ENCODE measurements at regions not wholly inside any gene's neighbourhood (a gene's known extent, or its start where the extent isn't known, plus 50 kb on each side); places are given as distances from the start of the nearest gene placed in this dataset.

- intact Hi-C loops (cut with micrococcal nuclease) = loop anchor here (10.0 kb wide), 1 partner anchor 55 kb away; no protein-coding TSS in a partner anchor
- Histone ChIP-seq H2BK5ac (ENCODE audit: low read depth, low read length, poor library complexity, severe bottlenecking) (no peak overlapping the region), H3K79me1 (ENCODE audit: low read depth in 1 of 2, low read length in 2 of 2) (no peaks in the 10 kb centered on the region), H4K91ac (ENCODE audit: insufficient read depth, low read depth, low read length) (no peak overlapping the region), H3K14ac (replicated peaks; ENCODE audit: low read depth, low read length) (no peak overlapping the region), H4K5ac (ENCODE audit: low read depth, low read length) (no peak overlapping the region), H2BK20ac (ENCODE audit: low read depth, low read length) (no peak overlapping the region), H3K9ac (ENCODE audit: low read depth, low read length) (no peak overlapping the region), H3K18ac (ENCODE audit: low read depth, low read length) (no peak overlapping the region), H3K23ac (ENCODE audit: low read depth, low read length) (no peak overlapping the region), H3K27me3 (ENCODE audit: control insufficient read depth, insufficient read depth, low read length) (no peaks in the 10 kb centered on the region; the same call in 1 of the 2 replicates), H3K4me3 (ENCODE audit: insufficient read depth, low read depth, low read length) (no peak overlapping the region), H3K4me1 (ENCODE audit: control insufficient read depth, insufficient read depth, low read length) (no peaks in the 10 kb centered on the region), H3K9me1 (ENCODE audit: insufficient read depth, low read length) (no peaks in the 10 kb centered on the region), H3K36me3 (ENCODE audit: control insufficient read depth, insufficient read depth, low read length) (no peaks in the 10 kb centered on the region), H3K9me3 (ENCODE audit: control insufficient read depth, insufficient read depth, low read length) (no peaks in the 10 kb centered on the region), H2BK120ac (ENCODE audit: low read depth, low read length) (no peak overlapping the region), H3K4me2 (ENCODE audit: low read depth, low read length) (no peak overlapping the region), H3K56ac (ENCODE audit: extremely low read depth, insufficient read depth, low read length) (no peak overlapping the region), H3K4ac (ENCODE audit: low read depth, low read length) (no peak overlapping the region), H2AFZ (replicated peaks; ENCODE audit: low read length, poor library complexity) (no peak overlapping the region), H2AK9ac (replicated peaks; ENCODE audit: low read depth, low read length, poor library complexity) (no peak overlapping the region), H4K8ac (ENCODE audit: low read depth in 2 of 2, low read length in 2 of 2) (no peak overlapping the region), H2AK5ac (ENCODE audit: low read depth, low read length) (no peak overlapping the region), H2BK15ac (ENCODE audit: low read depth, low read length) (no peak overlapping the region), H3K27ac (ENCODE audit: insufficient read depth, low read length) (no peak overlapping the region), H4K20me1 (ENCODE audit: insufficient read depth, low read length) (no peaks in the 10 kb centered on the region)
- ChIA-PET CTCF (interaction anchor here (0.6 kb wide), 1 partner anchor 454 kb away, joined by 5 read pairs; no protein-coding TSS in a partner anchor), POLR2A (ENCODE audit: unreplicated experiment) (no interaction called here)
- dilution Hi-C loops (cut with HindIII; ENCODE audit: low sequenced_read_pairs, unreplicated experiment) = no loop called here
- BruUV-seq (replicated peaks) = no TSS peak
- ATAC-seq (ENCODE audit: low read depth) (no peak), DNase-seq (no peak)
- in situ Hi-C loops (cut with MboI; ENCODE audit: low sequenced_read_pairs) = no loop called here
- TF ChIP-seq SMC3 (IDR thresholded peaks at IDR 0.05; ENCODE audit: low read depth, low read length) = no peak
- TF ChIP-seq FOS (IDR thresholded peaks at IDR 0.05; ENCODE audit: low read depth, low read length) = no peak
- no peak for TF ChIP-seq MXI1 (IDR thresholded peaks at IDR 0.05; ENCODE audit: borderline replicate concordance, low read depth, low read length)
- no peak for TF ChIP-seq CHD1 (IDR thresholded peaks at IDR 0.05; ENCODE audit: low read depth, low read length)
- TF ChIP-seq RAD21 (IDR thresholded peaks at IDR 0.05; ENCODE audit: low read length) = no peak
- TF ChIP-seq RFX5 (IDR thresholded peaks at IDR 0.05; ENCODE audit: low read depth, low read length) = no peak
- no peak for TF ChIP-seq MAZ (IDR thresholded peaks at IDR 0.05; ENCODE audit: borderline replicate concordance, low read depth, low read length)
- no peak for TF ChIP-seq CEBPB (IDR thresholded peaks at IDR 0.05; ENCODE audit: low read depth, low read length)
- no peak for TF ChIP-seq BHLHE40 (IDR thresholded peaks at IDR 0.05; ENCODE audit: low read depth, low read length)
- TF ChIP-seq NFE2L2 (IDR thresholded peaks at IDR 0.05; ENCODE audit: low read depth, low read length) = no peak
- TF ChIP-seq CTCF (conservative IDR thresholded peaks at IDR 0.05; ENCODE audit: low read depth, low read length) = no peak
- no peak for TF ChIP-seq POLR2A (IDR thresholded peaks at IDR 0.05; ENCODE audit: low read depth, low read length)
- TF ChIP-seq USF2 (IDR thresholded peaks at IDR 0.05; ENCODE audit: low read depth, low read length) = no peak
- TF ChIP-seq ELK1 (IDR thresholded peaks at IDR 0.05; ENCODE audit: borderline replicate concordance, low read depth, low read length) = no peak
- no CpG with 5 or more reads among the region's 7 CpGs for WGBS, 2 experiments (ENCODE audit: extremely low coverage in 2 of 2, insufficient read length in 1 of 2)
Observed at GRCh38 chr9:20209391-20210340, 412.6 kb downstream of the MLLT3 start.
